Activated B cell treated with CpG ODN at 0.5 μM for 24 hours (primary cell): ENCODE measurements at regions not wholly inside any gene's neighbourhood (a gene's known extent, or its start where the extent isn't known, plus 50 kb on each side); places are given as distances from the start of the nearest gene placed in this dataset.

Experiments used
- ATAC-seq: fragments of 200-7000 bp; cut with Tn5 transposase; one replicate; pipeline ENCODE4 v1.10.0; 2021; ENCODE audit warnings: low read depth, mild to moderate bottlenecking, moderate library complexity
- CTCF ChIA-PET: fragments of 350-600 bp; sonication (Branson Sonifier 250); formaldehyde crosslinking; loops from one replicate; lab custom pipeline; 2021; ENCODE audit warnings: antibody characterized with exemption; lab: Charles Lee
- POLR2A ChIA-PET: fragments of 350-600 bp; sonication (Branson Sonifier 250); formaldehyde crosslinking; loops from one replicate; lab custom pipeline; 2021; ENCODE audit warnings: antibody characterized with exemption; lab: Charles Lee
- DNase-seq: peaks from one replicate; pipeline ENCODE4 v3.0.0; 2022
- H3K27ac Mint-ChIP-seq: one replicate; pipeline ENCODE4 v1.8.0; 2020; ENCODE audit warnings: mixed read lengths
- H3K27me3 Mint-ChIP-seq: one replicate; pipeline ENCODE4 v1.8.0; 2021; ENCODE audit warnings: mixed read lengths
- H3K36me3 Mint-ChIP-seq: one replicate; pipeline ENCODE4 v1.8.0; 2021; ENCODE audit warnings: low read depth, mixed read lengths
- H3K4me1 Mint-ChIP-seq: one replicate; pipeline ENCODE4 v1.8.0; 2021; ENCODE audit warnings: mixed read lengths
- H3K4me3 Mint-ChIP-seq: one replicate; pipeline ENCODE4 v1.8.0; 2020; ENCODE audit warnings: mild to moderate bottlenecking, mixed read lengths
- H3K9me3 Mint-ChIP-seq: one replicate; pipeline ENCODE4 v1.8.0; 2020; ENCODE audit warnings: mixed read lengths
- CTCF ChIP-seq: fragments of 200-600 bp; IDR thresholded peaks from one replicate; pipeline ENCODE4 v1.8.0; 2022; ENCODE audit warnings: antibody characterized with exemption, mild to moderate bottlenecking
- intact Hi-C: fragments of 100-400 bp; cut with micrococcal nuclease; formaldehyde crosslinking; loops from one replicate; pipeline ENCODE4 v1.15.1; 2024

- no peak overlapping the region for H3K27ac Mint-ChIP-seq
These were observed 619.5 kb downstream of the RERGL start for GRCh38 chr12:17470460-17470859.

GRCh38 chr12:17459214-17459613 is 630.8 kb downstream of the RERGL start:
- peaks cover 2% of the 10 kb centered on the region for H3K9me3 Mint-ChIP-seq
- intact Hi-C loops: no loop called here
- no peaks in the 10 kb centered on the region for H3K36me3 Mint-ChIP-seq
- POLR2A ChIA-PET: no interaction called here
- no peak overlapping the region for H3K27ac Mint-ChIP-seq
- CTCF ChIA-PET: no interaction called here
- DNase-seq (no peak), ATAC-seq (no peak)
- no peaks in the 10 kb centered on the region for H3K4me1 Mint-ChIP-seq
- no peak overlapping the region for H3K4me3 Mint-ChIP-seq
- no peaks in the 10 kb centered on the region for H3K27me3 Mint-ChIP-seq
- TF ChIP-seq CTCF: no peak

More at GRCh38 chr12:17470460-17470859, 619.5 kb downstream of the RERGL start:
- no peaks in the 10 kb centered on the region for H3K36me3 Mint-ChIP-seq
- no peak overlapping the region for H3K4me3 Mint-ChIP-seq
- no peak for TF ChIP-seq CTCF
- H3K9me3 Mint-ChIP-seq: peaks cover 5% of the 10 kb centered on the region
- intact Hi-C loops: no loop called here
- ChIA-PET CTCF (no interaction called here), POLR2A (no interaction called here)
- no peak for DNase-seq
- no peaks in the 10 kb centered on the region for H3K27me3 Mint-ChIP-seq
- no peak for ATAC-seq
- H3K4me1 Mint-ChIP-seq: no peaks in the 10 kb centered on the region

GRCh38 chr12:17456486-17456885 is 633.5 kb downstream of the RERGL start:
- no peak for DNase-seq
- Mint-ChIP-seq H3K36me3 (no peaks in the 10 kb centered on the region), H3K4me1 (no peaks in the 10 kb centered on the region), H3K27ac (no peak overlapping the region), H3K9me3 (peaks cover 2% of the 10 kb centered on the region), H3K4me3 (no peak overlapping the region), H3K27me3 (no peaks in the 10 kb centered on the region)
- CTCF ChIA-PET: no interaction called here
- no peak for TF ChIP-seq CTCF
- intact Hi-C loops: no loop called here
- ATAC-seq: no peak
- POLR2A ChIA-PET: no interaction called here

- no peaks in the 10 kb centered on the region for H3K27me3 Mint-ChIP-seq
- no peak for TF ChIP-seq CTCF
- peaks cover 4% of the 10 kb centered on the region for H3K9me3 Mint-ChIP-seq
- H3K36me3 Mint-ChIP-seq: no peaks in the 10 kb centered on the region
- ATAC-seq: no peak
- CTCF ChIA-PET: no interaction called here
- no peak overlapping the region for H3K4me3 Mint-ChIP-seq
- no peak overlapping the region for H3K27ac Mint-ChIP-seq
- POLR2A ChIA-PET: no interaction called here
- intact Hi-C loops: no loop called here
- no peaks in the 10 kb centered on the region for H3K4me1 Mint-ChIP-seq
- no peak for DNase-seq
These were observed 651.9 kb downstream of the RERGL start for GRCh38 chr12:17438141-17438540.

GRCh38 chr12:17416748-17417147 is 673.2 kb downstream of the RERGL start:
- no peak overlapping the region for H3K27ac Mint-ChIP-seq
- H3K27me3 Mint-ChIP-seq: no peaks in the 10 kb centered on the region
- POLR2A ChIA-PET: no interaction called here
- H3K36me3 Mint-ChIP-seq: no peaks in the 10 kb centered on the region
- no peaks in the 10 kb centered on the region for H3K4me1 Mint-ChIP-seq
- ATAC-seq: no peak
- H3K9me3 Mint-ChIP-seq: peaks cover 14% of the 10 kb centered on the region
- intact Hi-C loops: no loop called here
- no peak overlapping the region for H3K4me3 Mint-ChIP-seq
- no peak for TF ChIP-seq CTCF
- no peak for DNase-seq
- CTCF ChIA-PET: no interaction called here
